Activated T-cell treated with anti-CD3 and anti-CD28 coated beads for 1 hour (primary cell): ENCODE measurements at regions not wholly inside any gene's neighbourhood (a gene's known extent, or its start where the extent isn't known, plus 50 kb on each side); places are given as distances from the start of the nearest gene placed in this dataset.

Source experiments
- DNase-seq: peaks from one replicate; pipeline ENCODE4 v3.0.0-alpha.2; 2020; ENCODE audit warnings: low read depth

DNA sequence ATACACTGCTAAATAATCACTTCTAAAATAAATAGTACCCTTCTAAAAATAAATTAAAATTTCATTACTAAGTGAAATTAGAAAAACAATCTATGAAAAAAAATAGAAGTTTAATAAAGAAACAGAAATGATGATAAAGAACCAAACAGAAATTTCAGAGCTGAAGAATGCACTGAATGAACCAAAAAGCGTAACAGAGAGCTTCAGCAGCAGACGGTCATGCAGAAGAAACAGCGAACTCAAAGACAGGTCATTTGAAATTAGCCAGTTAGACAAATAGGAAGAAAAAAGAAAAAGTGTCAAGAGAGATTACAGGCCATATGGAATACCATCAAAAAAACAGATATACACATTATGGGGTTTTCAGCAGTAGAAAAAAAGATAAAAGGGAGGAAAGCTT lies 706.7 kb downstream of the TBC1D32 start:
- no peak for DNase-seq

DNA sequence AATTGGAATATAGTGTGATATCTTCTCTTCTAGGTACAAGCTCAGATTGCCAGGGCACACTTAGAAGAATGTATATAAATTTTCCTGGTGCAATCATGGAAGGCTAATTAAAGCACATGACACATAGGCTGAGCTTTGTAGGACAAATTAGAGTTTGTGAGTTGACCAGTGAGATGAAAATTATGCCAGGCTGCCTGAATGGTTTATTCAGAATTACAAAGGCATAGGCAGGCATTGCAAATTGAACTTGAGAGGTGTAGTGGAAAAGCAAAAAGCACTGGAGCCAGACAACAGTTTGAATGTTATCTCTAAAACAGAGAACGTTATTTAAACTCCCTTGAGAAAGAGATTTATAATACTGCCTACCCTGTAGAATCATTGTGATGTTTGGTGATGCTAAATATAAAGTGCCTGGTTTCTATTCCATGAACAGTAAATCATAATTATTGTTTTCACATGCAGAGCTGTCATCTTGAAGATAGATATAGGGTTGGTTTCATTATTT lies 712.1 kb downstream of the TBC1D32 start:
- no peak for DNase-seq

DNA sequence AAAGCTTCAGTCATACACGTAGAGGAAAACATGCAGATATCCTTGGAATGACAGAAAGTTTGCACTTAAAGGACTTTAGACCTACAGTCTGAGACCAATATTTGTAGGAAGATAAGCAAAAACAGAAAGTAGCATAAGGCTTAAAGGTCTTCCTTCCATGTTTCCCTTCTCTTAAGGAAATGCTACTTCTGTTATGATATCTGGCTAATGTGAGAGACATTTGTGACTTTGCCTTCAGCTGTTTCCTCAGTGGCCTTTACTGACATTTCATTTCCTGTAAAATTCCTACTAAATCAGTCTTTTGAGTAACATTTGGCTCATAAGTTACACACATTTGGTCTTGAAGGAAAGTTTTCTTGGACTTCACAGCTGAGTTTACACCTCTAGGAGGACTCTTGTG lies 713.4 kb downstream of the TBC1D32 start:
- no peak for DNase-seq

DNA sequence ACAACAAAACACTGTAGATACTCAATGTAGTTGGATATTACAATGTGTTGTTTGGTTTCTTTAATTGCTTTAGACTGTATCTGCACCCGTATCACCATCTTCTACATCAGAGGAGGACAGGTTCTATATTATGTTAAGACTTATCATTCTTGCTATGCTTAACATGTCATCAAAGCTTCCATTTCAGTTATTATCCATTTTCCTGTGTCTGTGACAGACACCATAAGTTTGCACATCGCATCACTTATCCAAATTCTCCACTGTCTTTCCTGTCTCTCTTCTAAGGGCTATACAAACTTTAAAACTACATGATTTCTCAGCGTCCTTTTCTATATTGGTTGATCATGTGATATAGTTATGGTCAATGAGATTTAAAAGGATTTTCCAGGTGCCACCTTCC lies 719.0 kb downstream of the TBC1D32 start:
- no peak for DNase-seq

DNA sequence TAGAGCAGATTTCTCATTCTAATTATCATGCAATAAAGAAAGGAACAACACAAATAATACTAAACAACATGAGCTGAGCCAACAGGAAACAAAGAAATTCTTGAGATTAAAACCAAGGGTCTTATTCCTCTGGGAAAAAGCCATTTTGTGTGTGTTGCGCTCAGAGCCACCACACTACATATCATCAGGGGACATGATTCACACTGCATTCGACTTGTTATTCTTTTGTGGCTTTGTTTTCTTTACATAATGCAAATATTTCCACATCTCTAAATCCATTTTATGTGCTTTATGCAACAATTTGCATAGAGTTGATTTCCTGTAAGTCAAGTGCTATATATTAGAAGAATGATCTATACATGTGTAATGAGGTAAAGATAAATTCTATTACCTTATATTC lies 719.6 kb downstream of the TBC1D32 start:
- DNase-seq = no peak

DNA sequence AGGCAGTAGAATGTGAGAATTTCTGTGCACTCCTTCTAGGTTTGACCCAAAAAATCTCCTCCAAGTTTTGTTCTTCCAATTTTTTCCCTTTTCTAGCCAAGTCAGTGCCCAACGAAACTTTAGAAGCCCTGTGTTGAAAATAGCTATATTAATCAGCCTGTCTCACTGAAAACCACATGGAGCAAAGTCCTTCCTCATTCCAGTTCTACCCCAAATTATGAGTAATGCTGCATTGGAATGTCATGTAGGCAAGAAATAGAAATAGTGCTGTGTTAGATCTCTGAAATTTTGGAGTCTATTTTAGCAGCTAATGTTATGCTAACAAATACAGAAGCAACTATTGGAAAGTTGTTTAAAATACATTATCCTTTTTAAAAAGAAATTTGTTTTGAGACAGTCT lies 725.5 kb downstream of the TBC1D32 start:
- DNase-seq = no peak

DNA sequence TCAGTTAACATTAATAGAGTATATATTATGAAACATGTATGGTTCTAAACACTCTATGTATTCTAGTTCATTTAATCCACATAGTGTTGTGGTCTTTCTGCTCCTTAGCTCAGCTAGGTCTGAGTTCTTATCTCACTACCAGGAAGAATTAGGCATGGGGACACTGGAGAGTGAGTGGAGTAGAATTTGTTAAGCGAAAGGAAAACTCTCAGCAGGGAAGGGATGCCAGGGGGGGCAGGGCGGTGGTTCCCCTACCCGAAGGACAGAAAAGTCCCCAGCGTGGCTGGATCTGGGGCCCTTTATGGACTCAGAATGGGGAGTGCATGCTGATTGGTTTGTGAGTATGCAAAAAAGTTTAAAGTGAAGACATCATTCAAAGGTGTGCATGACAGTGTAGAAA lies 727.5 kb downstream of the TBC1D32 start:
- no peak for DNase-seq

DNA sequence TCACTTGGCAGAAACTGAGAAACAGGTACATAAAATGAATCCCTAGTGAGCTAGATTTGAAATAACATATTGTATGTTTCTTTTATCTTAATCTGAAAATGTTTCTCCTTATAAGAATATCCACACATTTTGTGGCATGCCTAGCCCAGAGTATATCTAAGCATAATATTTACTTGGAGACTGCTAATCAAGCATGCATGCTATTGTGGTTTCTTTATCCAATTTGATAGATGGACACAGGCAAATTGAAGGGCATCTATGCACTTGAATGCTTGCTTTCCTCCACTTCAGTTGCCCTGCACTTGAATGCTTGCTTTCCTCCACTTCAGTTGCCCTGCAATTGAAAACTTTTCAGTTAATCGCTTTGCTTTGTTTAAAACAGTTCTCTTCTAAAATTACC lies 729.8 kb downstream of the TBC1D32 start:
- DNase-seq = no peak

DNA sequence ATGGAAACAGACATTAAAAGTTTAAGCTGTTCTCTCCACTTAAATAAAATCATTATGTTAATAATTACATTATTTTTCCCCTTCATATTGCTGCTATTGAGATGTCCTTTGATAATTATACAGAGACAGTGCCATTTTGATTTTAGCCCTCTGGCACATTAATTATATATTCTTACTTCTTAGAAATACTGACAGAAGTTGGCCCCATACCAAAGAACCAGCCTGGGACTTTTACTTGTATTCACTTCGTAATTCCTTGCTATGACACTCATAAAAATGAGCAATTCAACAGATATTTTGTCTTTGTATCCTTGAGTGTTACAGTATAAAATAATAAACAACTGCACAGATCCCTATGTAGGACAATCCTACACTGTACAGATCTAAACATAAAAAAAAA lies 743.7 kb downstream of the TBC1D32 start:
- no peak for DNase-seq

DNA sequence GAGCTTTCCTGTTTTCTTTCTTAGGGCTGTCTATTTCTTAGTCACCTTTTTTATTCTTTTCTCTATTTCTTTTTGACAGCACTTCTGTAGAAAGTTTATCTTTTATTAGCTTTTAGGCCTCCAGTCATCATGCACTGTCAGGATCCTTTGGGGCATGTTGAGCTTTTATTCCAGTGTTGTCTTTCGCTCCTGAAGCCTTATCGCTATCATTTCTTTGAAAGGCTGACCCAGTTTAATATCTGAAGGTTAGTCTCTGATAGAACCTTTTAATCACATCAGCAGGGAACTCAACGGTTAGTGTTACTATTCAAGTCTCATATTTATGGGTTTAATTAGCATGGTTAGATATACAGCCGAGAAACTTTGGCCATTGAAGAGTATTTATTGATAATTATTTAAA lies 745.9 kb downstream of the TBC1D32 start:
- DNase-seq = no peak

DNA sequence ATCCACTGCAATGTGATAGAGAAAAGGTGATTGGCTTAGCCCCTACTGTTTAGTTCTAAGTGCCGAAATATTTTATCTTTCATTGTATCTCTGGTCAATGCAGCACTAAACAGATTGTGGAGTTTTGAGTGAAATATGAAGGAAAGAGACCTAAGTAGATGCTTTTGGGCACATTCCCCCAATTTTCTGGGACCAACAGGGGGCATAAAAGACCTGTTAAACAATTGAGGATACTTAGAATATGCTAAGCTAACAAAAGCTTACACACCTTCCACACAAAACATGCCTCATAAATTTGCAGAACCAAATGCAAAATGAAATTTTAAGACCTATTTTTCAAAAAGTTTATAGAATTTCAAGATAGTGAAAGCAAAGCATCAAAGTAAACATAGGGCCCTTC lies 746.9 kb downstream of the TBC1D32 start:
- no peak for DNase-seq

DNA sequence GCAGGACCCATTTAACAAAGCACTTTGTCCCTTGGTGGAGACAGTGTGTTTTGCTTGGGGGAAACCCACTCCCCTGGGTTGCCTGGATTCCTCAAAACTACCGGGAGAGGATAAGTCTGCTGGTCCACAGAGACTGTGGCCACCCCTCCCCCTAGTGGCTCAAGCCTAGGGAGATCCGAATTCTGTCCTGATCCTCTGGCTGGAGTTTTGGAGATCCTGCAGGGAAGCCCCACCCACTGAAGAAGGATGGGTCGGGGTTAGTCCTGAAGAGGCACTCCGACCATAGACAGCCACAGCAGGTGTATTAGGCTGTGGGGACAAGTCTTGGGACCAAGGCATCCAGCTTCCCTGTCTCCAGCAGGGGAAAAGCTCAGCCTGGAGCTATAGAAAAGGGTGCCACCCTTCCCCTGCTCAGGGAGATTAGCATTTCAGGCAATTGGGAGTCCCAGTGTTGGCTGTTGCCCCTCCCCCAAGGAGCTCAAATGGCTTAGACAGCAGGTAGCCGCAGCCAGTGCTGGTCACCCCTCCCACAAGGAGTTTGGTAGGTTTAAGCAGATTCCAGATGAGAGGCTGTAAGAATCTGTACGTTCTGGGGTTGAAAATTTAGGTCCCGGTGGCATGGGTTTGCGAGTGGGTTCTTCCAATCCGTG lies 750.0 kb downstream of the TBC1D32 start:
- DNase-seq = no peak

DNA sequence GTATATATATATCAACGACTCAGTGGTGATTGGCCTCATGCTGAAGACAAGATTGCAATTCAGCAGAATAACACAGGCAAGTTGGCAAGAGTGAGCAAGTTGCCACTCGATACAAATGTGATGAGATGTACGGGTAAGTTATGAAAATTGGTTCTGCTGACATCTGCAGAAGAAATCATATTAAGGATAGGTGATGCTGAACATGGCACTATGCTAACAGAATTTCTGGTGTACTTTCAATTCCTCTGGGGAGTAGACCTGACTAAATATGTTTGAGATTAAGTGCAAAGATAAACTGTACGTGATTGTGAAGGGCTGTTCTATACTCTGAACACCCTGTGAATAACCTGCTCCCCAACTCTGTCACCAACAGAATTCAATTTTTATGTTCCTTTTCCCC lies 758.2 kb downstream of the TBC1D32 start:
- no peak for DNase-seq

DNA sequence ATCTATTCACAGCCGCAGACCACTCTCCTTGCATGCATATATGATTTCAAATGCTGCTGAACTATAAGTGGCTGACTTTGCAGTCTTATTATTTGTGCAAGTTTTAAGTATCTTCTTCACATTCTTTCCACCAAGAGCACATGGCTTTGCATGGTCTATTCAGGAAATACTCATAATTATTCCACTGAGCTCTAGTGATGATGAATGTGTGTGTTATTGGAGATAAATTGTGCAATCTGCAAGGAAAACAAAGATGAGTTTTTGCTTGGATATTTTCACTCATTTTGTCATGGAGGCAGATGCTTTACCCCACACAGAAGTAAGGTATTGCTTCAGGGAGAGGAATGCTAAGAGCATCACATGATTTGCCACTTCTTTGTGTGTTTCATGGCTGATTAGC lies 764.6 kb downstream of the TBC1D32 start:
- DNase-seq = no peak

DNA sequence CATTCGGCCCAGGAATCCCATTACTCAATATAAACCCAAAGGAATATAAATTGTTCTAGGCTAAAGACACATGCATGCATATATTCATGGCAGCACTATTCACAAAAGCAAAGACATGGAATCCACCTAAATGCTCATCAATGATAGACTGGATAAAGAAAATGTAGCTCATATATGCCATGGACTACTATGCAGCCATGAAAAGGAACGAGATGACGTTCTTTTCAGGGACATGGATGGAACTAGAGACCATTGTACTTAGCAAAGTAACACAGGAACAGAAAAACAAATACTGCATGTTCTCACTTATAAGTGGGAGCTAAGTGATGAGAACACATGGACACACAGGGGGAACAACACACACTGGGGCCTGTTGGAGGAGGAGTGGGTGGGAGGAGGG lies 769.5 kb downstream of the TBC1D32 start:
- DNase-seq = no peak

DNA sequence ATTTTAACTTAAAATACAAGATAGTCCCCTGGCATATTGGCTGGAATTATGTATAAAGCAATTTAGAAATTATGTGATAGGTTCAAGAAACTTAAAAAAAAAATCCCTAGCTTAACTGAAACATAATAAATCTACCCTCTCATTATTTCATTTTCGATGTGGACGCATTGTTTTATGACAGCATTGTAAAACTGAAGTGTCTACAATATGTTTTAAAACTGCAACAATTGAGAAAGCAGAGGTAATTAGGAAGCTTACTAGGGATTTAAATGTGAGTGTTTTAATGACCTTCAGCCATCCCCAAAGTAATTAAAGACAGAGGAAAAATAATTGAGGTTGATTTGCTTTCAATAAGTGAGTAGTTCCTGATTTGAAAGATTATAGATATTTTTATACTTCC lies 776.0 kb downstream of the TBC1D32 start:
- DNase-seq = no peak

DNA sequence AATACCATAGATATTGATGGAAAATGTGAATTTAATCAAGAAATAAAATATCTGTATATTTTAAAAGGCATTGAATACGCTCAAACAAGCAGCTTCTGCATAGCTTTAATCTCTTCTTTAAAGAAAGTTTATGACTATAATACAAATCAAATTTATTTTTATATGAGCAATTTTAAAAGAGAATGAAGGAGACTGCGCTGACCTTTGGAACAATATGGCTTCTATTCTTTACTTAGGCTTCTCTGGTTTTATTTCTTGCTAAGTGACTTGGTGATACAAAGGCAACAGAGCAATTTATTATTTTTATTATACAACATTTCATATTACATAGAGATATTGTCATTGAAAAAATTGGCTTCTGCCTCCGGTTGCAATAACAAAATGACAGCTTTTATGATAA lies 776.7 kb downstream of the TBC1D32 start:
- DNase-seq = no peak

DNA sequence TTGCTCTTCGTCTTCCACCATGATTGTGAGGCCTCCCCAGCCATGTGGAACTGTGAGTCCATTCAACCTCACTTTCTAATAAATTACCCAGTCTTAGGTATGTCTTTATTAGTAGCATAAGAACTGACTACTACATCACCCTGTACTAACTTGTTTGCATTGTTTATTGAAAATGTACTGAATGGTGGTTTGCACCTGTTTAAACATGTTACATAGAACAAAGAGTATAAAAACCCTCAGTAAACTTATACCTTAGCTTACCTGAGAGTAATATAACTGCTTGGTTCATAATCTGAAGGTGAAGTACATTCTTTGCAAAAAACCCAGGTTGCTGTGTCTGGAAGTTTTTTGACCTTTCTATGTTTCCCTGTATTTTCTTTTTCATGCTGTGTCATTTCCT lies 777.8 kb downstream of the TBC1D32 start:
- DNase-seq = no peak

DNA sequence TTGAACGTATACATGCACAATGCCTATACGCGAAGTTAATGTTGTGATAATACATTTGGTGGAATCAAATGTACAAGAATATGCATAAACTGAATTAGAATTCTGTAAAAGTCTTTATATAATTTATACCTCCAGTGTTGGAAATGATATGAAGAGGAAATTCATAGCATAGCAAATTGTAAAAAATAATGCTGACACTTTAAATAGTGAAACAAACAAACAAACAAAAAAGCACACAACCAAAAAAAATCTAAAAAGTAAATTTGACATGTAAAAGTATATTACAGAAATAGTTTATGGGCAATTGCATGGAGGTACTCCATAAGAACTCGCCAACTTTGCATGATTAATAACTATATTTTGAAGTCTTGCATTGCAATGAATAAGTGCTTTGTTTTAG lies 780.9 kb downstream of the TBC1D32 start:
- DNase-seq = no peak

DNA sequence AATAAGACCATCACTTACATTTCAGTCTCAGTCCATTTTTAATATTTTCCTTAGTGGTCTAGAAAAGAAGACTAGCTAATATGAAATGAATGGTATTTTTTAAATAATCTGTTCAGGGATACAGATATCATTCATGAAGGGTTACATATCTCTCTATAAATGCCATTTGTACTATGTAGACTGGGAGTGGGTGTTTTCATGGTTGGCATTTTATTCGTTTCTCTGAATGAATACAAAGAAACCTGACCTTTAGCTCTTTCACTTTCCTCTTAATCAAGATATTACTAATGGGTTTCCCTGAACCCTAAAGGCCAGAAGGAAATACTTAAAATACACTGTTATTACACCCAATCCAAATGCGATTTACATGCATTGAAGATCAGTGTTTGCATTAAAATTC lies 788.9 kb downstream of the TBC1D32 start:
- no peak for DNase-seq

DNA sequence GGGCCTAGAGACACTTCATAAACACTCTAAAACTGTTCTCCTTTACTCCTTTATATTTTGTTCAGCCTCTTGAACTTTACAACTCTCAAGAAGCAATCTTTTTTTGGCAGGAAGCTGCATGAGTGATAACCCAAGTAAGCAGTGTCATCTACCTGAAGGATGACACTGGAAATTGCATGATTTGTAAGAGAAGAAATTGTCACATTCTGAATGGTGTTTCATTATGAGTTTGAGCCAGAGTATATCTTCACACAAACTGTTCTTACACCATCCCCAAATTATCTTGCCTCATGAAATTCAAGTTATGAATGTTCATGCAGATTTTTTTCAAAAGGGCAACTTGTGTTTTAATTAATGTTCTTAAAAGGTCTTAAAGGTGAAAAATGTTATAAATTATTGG lies 799.3 kb downstream of the TBC1D32 start:
- DNase-seq = no peak

DNA sequence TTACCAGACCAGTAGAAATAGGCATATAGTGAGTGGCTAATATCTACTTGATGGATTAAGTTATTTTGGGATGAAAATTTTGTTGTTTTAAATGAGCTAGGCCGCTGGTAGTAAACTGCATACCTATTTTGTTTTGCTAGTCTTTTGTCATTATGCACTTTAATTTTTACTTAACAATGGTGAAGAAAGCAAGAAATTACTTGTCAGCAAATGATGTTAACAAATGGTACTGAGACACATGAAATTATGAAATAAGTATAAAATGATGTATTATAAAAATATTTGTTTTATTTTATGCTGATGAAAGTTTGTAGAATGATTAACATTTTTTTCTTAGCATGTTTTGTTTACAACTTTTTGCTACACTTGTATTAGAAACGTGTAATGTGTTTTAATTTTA lies 807.7 kb downstream of the TBC1D32 start:
- no peak for DNase-seq

DNA sequence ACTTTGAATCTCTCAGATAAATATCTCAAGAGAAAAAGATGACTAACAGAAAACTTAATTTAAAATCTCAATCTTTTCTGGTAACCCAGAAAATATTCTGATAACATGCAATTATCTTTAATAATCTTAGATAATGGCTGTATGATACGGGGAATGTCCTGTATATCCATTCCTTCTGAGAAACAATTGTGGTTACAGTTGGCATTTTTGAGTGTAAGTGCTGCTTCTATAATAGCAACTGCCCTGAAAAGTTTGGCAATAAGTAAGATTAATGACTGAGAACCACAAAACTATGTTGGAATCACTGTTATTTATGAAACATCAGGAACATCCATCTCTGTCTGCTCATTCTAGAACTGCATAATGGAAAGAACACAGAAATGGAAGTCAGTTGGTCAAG lies 819.7 kb downstream of the TBC1D32 start:
- DNase-seq = no peak

DNA sequence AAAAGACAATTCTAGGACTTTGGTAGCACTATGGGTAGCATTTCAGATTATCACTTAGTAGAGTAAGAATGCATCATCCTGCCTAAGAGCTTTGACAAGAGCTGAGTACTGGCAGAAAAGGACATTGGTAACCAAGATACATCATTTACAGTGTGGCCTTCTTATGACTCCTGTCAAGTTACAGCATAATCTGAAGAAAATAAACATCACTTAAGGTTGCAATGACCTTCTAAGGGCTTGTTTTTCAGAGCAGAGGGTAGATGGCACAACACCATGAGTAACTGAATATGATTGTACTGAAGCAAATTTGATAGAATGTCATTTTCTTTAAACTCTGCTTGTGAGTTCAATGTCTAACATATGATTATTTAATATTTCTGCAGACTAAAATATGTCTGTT lies 822.6 kb downstream of the TBC1D32 start:
- DNase-seq = no peak

DNA sequence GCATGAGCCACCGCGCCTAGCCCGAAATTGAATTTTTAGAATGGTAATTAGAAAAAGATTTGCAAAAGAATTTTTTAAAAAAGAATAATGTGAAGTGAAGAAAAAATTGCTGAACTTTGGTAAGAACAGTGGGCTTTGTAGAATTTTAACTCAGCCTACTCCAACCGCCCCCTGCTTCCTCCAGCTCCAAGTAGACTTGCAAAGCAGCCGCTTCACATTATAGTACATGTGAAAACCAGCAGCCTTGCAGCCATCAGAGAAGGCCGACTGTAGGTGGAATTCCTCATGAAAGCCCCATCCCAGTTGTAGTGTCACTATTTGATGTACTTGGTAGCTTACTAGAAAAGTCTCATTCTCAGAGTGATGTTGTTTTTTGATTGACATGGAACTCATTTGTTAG lies 835.6 kb downstream of the TBC1D32 start:
- no peak for DNase-seq
